NT2/D1 (cell line): ENCODE measurements at regions not wholly inside any gene's neighbourhood (a gene's known extent, or its start where the extent isn't known, plus 50 kb on each side); places are given as distances from the start of the nearest gene placed in this dataset.

Experiments used
- SUZ12 ChIP-seq: IDR thresholded peaks from 2 replicates; pipeline ENCODE4 v1.6.1; 2011; ENCODE audit not compliant: insufficient read length, insufficient read depth; ENCODE audit errors: extremely low read depth
- YY1 ChIP-seq: IDR thresholded peaks from 2 replicates; pipeline ENCODE4 v1.6.1; 2011; ENCODE audit not compliant: insufficient read length, insufficient read depth
- ZNF274 ChIP-seq: IDR thresholded peaks from 2 replicates; pipeline ENCODE4 v1.6.1; 2011; ENCODE audit warnings: mild to moderate bottlenecking, low read depth, low read length

DNA sequence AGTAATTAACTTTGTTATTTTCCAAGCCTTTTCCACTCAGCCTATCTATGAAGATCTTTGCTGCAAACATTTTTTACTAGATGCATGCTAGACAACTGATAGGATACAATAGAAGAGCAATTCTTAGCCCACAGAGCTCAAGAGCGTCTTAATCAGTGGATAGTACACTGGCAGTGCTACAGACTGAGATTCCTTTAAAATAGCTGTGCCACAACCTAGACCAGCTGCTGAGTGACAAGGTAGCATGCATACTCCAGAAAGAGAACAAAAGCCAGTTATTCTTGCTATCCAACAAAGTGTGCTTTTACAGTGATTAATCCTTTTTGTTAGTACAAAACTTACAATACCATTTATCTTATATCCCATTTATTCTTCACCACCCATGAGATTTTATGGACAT lies 507.9 kb upstream of the SYT4 start:
- TF ChIP-seq YY1 (no peak), SUZ12 (no peak), ZNF274 (no peak)
